K562 (cell line): ENCODE measurements at regions not wholly inside any gene's neighbourhood (a gene's known extent, or its start where the extent isn't known, plus 50 kb on each side); places are given as distances from the start of the nearest gene placed in this dataset.

ENCODE experiments used
- COPS2 ChIP-seq: fragments of 450-650 bp; conservative IDR thresholded peaks from 2 replicates; pipeline ENCODE4 v1.6.1; 2016; ENCODE audit warnings: mild to moderate bottlenecking, moderate library complexity
- MBD2 ChIP-seq: sonication (generic); IDR thresholded peaks from 2 replicates; pipeline ENCODE4 v1.6.1; 2016; ENCODE audit warnings: low read depth, borderline replicate concordance
- MECOM ChIP-seq: fragments of 250-450 bp; sonication (Bioruptor Pico); IDR thresholded peaks from 2 replicates; pipeline ENCODE4 v1.8.0; 2022; ENCODE audit warnings: inconsistent platforms
- PRDM10 ChIP-seq: fragments of 450-650 bp; IDR thresholded peaks from 2 replicates; pipeline ENCODE4 v1.6.1; 2018; ENCODE audit not compliant: partially characterized antibody
- RAD51 ChIP-seq: fragments of 450-650 bp; IDR thresholded peaks from 2 replicates; pipeline ENCODE4 v1.7.1; 2016; ENCODE audit warnings: low read depth, mild to moderate bottlenecking, borderline replicate concordance
- USF2 ChIP-seq: sonication (generic); formaldehyde crosslinking; IDR thresholded peaks from 2 replicates; pipeline ENCODE4 v1.5.0; 2020; ENCODE audit warnings: missing genetic modification reagents
- ZNF143 ChIP-seq: sonication (generic); formaldehyde crosslinking; IDR thresholded peaks from 2 replicates; pipeline ENCODE4 v1.9.0; 2022; ENCODE audit warnings: mild to moderate bottlenecking, missing genetic modification reagents
- ZNF449 ChIP-seq: fragments of 250-450 bp; sonication (Bioruptor Pico); IDR thresholded peaks from 2 replicates; pipeline ENCODE4 v1.8.0; 2022; ENCODE audit warnings: moderate library complexity, mild to moderate bottlenecking, inconsistent platforms
- ZNF668 ChIP-seq: fragments of 250-450 bp; sonication (Bioruptor Pico); IDR thresholded peaks from 2 replicates; pipeline ENCODE4 v1.8.0; 2022; ENCODE audit warnings: mild to moderate bottlenecking, inconsistent platforms

- TF ChIP-seq PRDM10 (peak; percentile 88), ZNF449 (CRISPR knock-in tag) (no peak), USF2 (peak; percentile 79), ZNF143 (CRISPR knock-in tag) (0 out of 2 replicates have a peak, but pooled peaks have one; percentile 32), MBD2 (no peak), RAD51 (peak; percentile 45; the same call in 1 of the 2 replicates), COPS2 (no peak), ZNF668 (no peak), MECOM (CRISPR knock-in tag) (no peak)
Measured at GRCh38 chr9:88645172-88645878, 110.3 kb downstream of the NXNL2 start (continued).
